ENCODE measurements at regions not wholly inside any gene's neighbourhood (a gene's known extent, or its start where the extent isn't known, plus 50 kb on each side); places are given as distances from the start of the nearest gene placed in this dataset.

- DNase-seq: no peak
Measured at GRCh38 chr4:35151816-35152572, 1092.3 kb downstream of the ARAP2 start.

GRCh38 chr4:35163168-35163567 is 1081.1 kb downstream of the ARAP2 start:
- DNase-seq: no peak

DNA sequence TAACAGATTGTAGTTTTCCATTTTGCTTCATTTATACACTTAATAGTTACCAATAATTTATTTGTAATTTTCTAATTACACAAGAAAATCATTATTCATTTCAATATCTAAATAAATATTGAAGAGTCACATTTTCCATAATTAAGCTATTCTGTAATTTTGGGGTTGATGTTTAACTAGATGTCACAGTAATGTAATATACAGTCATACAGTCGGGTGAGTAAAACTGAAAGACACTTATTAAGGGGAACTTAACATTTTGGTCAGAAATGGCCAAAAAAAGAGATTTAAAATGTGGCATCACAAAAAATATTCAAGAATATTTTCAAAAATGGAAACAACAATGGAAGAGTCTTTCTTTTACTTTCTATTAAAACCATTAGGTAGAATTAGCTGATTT is 1080.3 kb downstream of the ARAP2 start:
- no peak for DNase-seq

DNA sequence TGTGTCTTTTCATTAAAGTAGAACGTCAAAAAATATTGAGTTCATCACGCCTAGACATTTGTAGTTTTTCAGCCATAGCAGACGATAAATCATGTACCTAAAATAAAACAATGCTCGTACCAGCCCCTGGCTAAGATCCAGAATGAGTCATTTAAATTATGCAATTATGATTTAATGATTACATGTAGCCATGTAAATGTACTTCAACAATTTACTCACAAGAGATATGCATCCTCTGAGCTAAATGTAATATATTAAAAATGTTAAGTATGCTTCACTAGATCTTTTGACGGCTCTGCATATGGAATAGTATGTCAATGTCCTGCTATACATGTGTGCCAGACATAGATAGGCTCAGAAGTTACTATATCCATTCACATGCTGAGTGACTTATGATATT is 1077.8 kb downstream of the ARAP2 start:
- DNase-seq: no peak

DNA sequence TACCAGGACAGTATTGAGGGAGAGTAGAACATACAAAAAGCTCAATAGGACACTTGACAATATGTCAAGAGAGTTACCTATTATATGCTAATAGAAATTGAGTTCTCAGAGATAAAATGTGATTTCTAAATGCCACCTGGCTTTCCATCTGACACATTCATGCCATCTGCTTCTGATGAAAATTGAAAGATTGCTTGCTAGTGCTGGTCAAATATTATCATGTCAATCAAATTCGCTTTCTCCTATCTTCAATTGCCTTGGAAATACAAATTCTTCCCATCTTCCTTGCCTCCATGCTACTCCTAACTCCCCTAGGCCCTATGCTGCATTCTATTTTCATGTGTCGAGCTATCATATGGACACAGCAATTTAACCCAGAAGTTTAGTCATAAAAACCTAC is 1076.9 kb downstream of the ARAP2 start:
- DNase-seq: no peak

- DNase-seq: no peak
Measured at GRCh38 chr4:35175487-35175886, 1068.8 kb downstream of the ARAP2 start.

DNA sequence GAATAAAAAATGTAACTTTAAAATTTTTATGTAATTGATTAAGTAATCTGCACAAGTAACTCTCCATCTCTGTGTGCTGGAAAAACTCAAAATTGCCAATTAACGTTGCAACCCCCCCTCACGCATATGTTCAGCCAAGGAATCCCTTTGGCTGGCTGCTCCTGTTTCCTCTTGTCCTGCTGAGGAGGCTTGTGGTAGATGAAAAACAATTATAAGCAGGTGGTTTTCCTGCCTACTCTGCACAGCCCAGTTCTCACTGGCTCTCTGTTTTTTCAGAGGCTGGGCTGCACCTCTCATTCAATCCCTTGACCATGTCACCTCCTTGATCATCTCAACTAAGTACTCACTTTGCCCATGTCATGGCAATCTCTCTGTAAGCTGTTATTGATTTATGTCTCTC is 1068.4 kb downstream of the ARAP2 start:
- DNase-seq: no peak

DNA sequence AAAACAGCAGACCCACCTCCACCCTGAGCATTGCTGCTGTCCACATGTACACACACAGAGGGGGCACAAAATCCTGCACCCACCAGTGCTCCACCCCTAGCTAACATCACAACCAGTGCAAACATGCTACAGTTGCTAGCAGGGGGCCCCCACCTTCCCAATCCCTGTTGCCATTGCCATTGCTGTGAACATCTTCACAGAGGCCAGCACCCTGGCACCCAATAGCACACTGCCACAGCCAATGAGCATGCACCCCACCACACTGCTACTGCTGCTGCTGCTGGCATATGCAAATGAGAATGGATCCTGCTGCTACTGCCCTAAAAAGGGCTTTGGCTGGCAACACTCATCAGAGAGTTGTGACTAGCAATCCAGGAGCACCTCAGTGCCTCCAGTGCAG is 1061.9 kb downstream of the ARAP2 start:
- no peak for DNase-seq

DNA sequence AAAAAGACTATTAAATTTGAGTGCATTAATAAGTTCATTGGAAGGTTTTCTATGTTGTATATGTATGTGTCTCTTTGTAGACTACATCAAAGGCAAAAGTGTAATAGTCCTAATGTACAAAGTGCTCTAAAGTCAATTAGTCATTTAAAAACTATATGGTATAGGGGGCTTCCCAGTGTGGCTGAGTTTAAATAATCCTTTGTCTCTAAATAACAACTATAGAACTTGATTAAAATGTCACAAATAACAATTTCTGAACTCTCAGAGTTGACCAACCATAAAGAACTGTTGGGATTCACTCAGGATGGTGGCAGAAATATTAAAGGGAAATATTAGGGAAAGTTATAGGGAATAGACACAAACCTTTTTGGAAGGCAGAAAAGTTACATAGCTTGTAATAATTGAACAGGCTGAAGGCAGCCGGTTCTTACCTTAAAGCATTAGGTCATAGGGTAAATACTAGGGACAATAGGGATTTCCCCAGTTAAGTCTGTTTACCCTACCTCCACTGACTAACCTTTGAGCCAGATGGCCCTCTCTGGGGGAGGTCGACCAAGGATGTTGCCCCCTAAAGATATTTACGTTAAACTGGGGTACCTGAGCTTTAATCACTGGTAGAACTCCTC is 1054.2 kb downstream of the ARAP2 start:
- no peak for DNase-seq

GRCh38 chr4:35201403-35201802 is 1042.9 kb downstream of the ARAP2 start:
- no peak for DNase-seq

- no peak for DNase-seq
Measured at GRCh38 chr4:35216636-35217035, 1027.7 kb downstream of the ARAP2 start.

DNA sequence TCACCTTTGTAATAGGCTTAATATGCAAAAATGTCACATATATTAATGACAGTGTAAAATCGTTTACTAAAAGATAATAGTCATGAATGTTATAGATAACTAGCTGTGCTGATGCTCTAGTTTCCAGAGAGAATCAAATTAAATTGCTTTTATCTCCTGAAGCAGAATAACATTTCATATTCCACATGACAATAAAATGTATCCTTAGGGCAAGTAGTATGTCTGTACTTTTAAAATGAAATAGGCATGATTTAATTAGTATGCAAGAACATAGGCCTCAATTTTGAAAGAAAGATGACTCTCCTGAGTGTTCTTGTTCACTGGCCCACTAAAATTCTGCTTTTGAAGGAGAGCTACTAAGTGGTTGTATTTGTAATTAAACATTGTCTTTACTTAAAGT is 1027.0 kb downstream of the ARAP2 start:
- no peak for DNase-seq

DNA sequence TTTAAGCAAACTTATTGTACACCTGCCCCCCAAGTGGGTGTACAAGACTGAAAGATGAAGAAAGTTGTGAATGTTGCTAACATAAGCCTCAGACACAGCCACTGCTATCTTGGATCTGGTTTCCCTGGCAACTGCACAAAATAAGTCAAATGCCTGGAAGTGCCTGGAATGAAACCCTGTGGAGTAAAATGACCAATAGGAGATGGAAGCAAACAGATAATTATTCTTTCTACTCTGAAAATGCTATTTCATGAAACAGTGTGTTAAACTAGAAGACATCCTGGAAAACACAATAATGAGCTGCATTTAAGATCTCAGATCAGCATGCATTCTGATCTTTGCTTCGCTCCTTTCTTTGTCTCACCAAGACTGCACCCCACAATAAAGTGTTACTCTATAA is 1016.0 kb downstream of the ARAP2 start:
- no peak for DNase-seq

- DNase-seq: no peak
Measured at GRCh38 chr4:35229021-35229420, 1015.3 kb downstream of the ARAP2 start.

DNA sequence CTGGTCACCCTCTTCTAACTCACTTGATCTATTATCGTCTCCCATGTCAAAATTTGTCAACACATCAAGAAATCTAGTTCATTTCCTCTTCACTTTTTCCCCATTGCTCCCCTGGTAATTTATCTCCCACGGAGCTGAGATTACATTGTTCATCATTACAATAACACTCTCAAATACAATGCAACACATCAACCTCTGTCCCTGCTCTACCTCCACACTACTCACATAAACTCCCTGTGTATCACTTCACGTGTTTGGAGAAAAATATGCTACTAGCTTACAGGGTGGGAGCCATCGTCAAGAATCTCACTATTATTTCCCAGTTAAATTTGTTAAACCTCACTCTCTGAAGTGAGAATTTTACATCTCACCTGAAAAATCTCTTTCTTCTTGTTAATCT is 1006.4 kb downstream of the ARAP2 start:
- no peak for DNase-seq

DNA sequence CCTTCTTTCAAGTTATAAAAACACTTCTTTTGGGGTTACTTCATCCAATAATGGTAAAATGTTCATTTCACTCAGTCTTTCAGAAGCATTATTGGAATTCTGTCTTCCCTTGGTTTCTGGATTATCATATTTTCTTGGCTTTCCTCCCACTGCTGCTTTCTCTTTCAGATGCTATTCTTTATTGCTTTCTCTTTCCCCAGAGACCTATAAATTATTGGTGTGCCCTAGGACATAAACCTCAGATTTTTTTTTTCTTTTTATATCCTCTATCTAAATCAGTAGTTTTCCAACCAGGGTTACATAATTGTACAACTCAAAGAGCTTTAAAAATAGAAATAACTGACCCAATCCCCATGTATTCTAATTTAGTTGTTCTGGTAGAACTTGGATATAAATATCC is 1005.5 kb downstream of the ARAP2 start:
- no peak for DNase-seq

DNA sequence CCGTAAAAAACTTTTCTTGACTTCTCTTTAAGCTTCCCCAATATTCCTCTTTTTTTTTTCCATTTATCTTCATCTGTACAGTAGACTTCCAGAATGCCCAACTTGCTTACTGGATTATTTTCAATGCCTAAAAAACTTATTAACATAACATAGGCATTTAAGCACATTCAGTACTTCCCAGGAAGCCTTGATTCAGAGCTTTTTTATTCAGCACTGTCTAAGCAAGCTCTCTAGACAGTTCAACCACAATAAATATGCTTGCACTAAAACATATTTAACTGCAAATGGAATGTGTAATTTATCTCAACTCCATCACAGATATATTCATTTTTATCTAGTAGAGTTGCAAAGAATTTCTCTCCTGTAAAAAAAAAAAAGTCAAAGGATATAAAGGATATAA is 997.8 kb downstream of the ARAP2 start:
- DNase-seq: no peak

DNA sequence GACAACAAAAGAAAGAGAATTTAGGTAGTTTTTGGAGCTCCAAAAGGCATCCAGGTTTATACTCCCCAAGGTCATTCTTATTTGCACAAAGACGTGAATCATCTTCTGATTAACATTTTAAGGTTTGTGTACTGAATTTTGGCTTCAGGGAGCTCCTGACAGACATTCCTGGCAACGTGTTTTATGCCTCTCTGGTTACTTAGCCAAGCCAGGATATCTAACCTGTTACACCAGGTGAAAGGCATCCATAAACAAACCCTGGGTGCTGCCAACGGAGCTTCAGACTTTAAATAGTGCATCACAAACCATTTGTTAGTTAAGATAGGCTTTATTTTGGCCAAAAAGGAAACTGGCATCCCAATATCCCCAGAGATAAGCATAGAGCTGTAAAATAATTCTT is 997.3 kb downstream of the ARAP2 start:
- DNase-seq: no peak

- DNase-seq: no peak
Measured at GRCh38 chr4:35250331-35250730, 994.0 kb downstream of the ARAP2 start.

DNA sequence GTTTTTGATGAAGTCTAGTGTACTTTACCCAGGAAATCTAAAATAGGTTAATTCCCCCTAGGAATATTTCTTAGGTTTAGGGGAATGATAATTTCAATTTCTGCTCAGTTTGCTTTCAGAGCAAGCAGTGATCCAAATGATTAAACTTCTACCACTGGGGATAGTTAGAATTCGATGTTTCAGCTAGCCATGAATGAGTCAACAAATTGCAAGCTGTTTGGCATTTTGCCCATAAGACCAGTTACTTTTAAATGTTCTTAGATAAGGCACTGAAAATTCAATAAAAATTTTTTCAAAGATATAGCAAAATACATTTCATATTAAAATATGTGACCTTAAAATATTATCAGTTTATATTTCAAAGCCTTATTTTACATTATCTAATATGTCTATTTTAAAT is 993.6 kb downstream of the ARAP2 start:
- DNase-seq: no peak

GRCh38 chr4:35252071-35252470 is 992.2 kb downstream of the ARAP2 start:
- DNase-seq: no peak

GRCh38 chr4:35252866-35253265 is 991.4 kb downstream of the ARAP2 start:
- DNase-seq: no peak

- no peak for DNase-seq
Measured at GRCh38 chr4:35253331-35253730, 991.0 kb downstream of the ARAP2 start.

DNA sequence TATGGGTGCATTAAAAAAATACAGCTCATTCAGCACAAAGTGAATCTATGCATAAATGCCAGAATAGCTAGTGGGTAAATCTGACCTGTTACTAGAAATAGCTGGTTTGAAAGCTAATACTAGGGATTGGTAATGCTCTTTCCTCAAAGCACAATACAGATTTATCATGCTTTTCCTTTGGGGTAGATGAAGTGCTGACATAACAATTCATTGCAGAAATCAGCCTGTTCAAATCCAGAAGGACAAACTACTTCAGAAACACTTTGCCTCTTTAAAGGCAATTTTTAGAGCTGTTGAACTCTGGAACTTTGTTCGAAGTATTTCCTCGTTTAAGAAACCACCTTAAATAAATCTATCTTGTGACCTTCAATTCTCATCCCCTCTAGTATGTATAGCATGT is 957.9 kb downstream of the ARAP2 start:
- DNase-seq: no peak

All from skin of body (tissue), 1 donor.